ENCODE measurements at regions not wholly inside any gene's neighbourhood (a gene's known extent, or its start where the extent isn't known, plus 50 kb on each side); places are given as distances from the start of the nearest gene placed in this dataset.

GRCh38 chr5:1936901-1937300 is 54.2 kb upstream of the IRX4 start:
- peaks cover 0 to 5% (median 0%) of the 10 kb centered on the region in 4 experiments for H3K4me1 ChIP-seq (ENCODE audit: control extremely low read depth in 1 of 4, control insufficient read depth in 4 of 4, insufficient read depth in 4 of 4, low read length in 3 of 4)
- H3K4me3 ChIP-seq (ENCODE audit: control insufficient read depth in 1 of 7, extremely low read depth in 1 of 7, insufficient read depth in 4 of 7, low read depth in 2 of 7, low read length in 6 of 7): no peak overlapping the region
- H3K27ac ChIP-seq (ENCODE audit: insufficient read depth in 1 of 2, low read depth in 1 of 2, low read length in 2 of 2, poor library complexity in 1 of 2, severe bottlenecking in 2 of 2): no peak overlapping the region
- peaks cover 0 to 7% (median 5%) of the 10 kb centered on the region in 5 experiments for H3K9me3 ChIP-seq (ENCODE audit: control extremely low read depth in 1 of 5, control insufficient read depth in 4 of 5, insufficient read depth in 2 of 5, low read depth in 1 of 5, low read length in 4 of 5)
- WGBS (ENCODE audit: insufficient coverage): 97% methylated on average over 3 of the region's 5 CpGs
- H3K36me3 ChIP-seq (ENCODE audit: control insufficient read depth in 4 of 4, insufficient read depth in 4 of 4, low read length in 3 of 4): no peaks in the 10 kb centered on the region
- no peak for DNase-seq
- ChIA-PET POLR2A (no interaction called here), CTCF (no interaction called here)
- H3K27me3 ChIP-seq (replicated peaks in 2 of 5; ENCODE audit: control insufficient read depth in 4 of 5, insufficient read depth in 5 of 5, low read length in 4 of 5): peaks cover 2 to 30% (median 21%) of the 10 kb centered on the region in 5 experiments

- ChIA-PET POLR2A (no interaction called here), CTCF (no interaction called here)
- DNase-seq: no peak
- H3K36me3 ChIP-seq (ENCODE audit: control insufficient read depth in 4 of 4, insufficient read depth in 4 of 4, low read length in 3 of 4): no peaks in the 10 kb centered on the region
- H3K4me3 ChIP-seq (ENCODE audit: control insufficient read depth in 1 of 7, extremely low read depth in 1 of 7, insufficient read depth in 4 of 7, low read depth in 2 of 7, low read length in 6 of 7): no peak overlapping the region
- H3K9me3 ChIP-seq (ENCODE audit: control extremely low read depth in 1 of 5, control insufficient read depth in 4 of 5, insufficient read depth in 2 of 5, low read depth in 1 of 5, low read length in 4 of 5): peaks cover 0 to 7% (median 5%) of the 10 kb centered on the region in 5 experiments
- H3K27ac ChIP-seq (ENCODE audit: insufficient read depth in 1 of 2, low read depth in 1 of 2, low read length in 2 of 2, poor library complexity in 1 of 2, severe bottlenecking in 2 of 2): no peak overlapping the region
- peaks cover 2 to 35% (median 24%) of the 10 kb centered on the region in 5 experiments for H3K27me3 ChIP-seq (replicated peaks in 2 of 5; ENCODE audit: control insufficient read depth in 4 of 5, insufficient read depth in 5 of 5, low read length in 4 of 5)
- peaks cover 0 to 10% (median 2%) of the 10 kb centered on the region in 4 experiments for H3K4me1 ChIP-seq (ENCODE audit: control extremely low read depth in 1 of 4, control insufficient read depth in 4 of 4, insufficient read depth in 4 of 4, low read length in 3 of 4)
- 89% methylated on average over 4 of the region's 4 CpGs for WGBS (ENCODE audit: insufficient coverage)
Observed at GRCh38 chr5:1936413-1936812, 53.7 kb upstream of the IRX4 start.

GRCh38 chr5:1934801-1935429 is 52.2 kb upstream of the IRX4 start:
- WGBS (ENCODE audit: insufficient coverage): 93% methylated on average over 17 of the region's 20 CpGs
- H3K27me3 ChIP-seq (replicated peaks in 2 of 5; ENCODE audit: control insufficient read depth in 4 of 5, insufficient read depth in 5 of 5, low read length in 4 of 5): peaks cover 2 to 50% (median 24%) of the 10 kb centered on the region in 5 experiments
- no peak overlapping the region for H3K27ac ChIP-seq (ENCODE audit: insufficient read depth in 1 of 2, low read depth in 1 of 2, low read length in 2 of 2, poor library complexity in 1 of 2, severe bottlenecking in 2 of 2)
- H3K4me3 ChIP-seq (ENCODE audit: control insufficient read depth in 1 of 7, extremely low read depth in 1 of 7, insufficient read depth in 4 of 7, low read depth in 2 of 7, low read length in 6 of 7): no peak overlapping the region
- ChIA-PET POLR2A (no interaction called here), CTCF (no interaction called here)
- H3K9me3 ChIP-seq (ENCODE audit: control extremely low read depth in 1 of 5, control insufficient read depth in 4 of 5, insufficient read depth in 2 of 5, low read depth in 1 of 5, low read length in 4 of 5): peaks cover 0 to 7% (median 5%) of the 10 kb centered on the region in 5 experiments
- H3K4me1 ChIP-seq (ENCODE audit: control extremely low read depth in 1 of 4, control insufficient read depth in 4 of 4, insufficient read depth in 4 of 4, low read length in 3 of 4): peaks cover 0 to 24% (median 8%) of the 10 kb centered on the region in 4 experiments
- DNase-seq: no peak
- H3K36me3 ChIP-seq (ENCODE audit: control insufficient read depth in 4 of 4, insufficient read depth in 4 of 4, low read length in 3 of 4): no peaks in the 10 kb centered on the region

GRCh38 chr5:1934056-1934394 is 51.3 kb upstream of the IRX4 start:
- Histone ChIP-seq H3K27ac (ENCODE audit: insufficient read depth in 1 of 2, low read depth in 1 of 2, low read length in 2 of 2, poor library complexity in 1 of 2, severe bottlenecking in 2 of 2) (no peak overlapping the region), H3K4me3 (ENCODE audit: control insufficient read depth in 1 of 7, extremely low read depth in 1 of 7, insufficient read depth in 4 of 7, low read depth in 2 of 7, low read length in 6 of 7) (no peak overlapping the region), H3K9me3 (ENCODE audit: control extremely low read depth in 1 of 5, control insufficient read depth in 4 of 5, insufficient read depth in 2 of 5, low read depth in 1 of 5, low read length in 4 of 5) (peaks cover 0 to 7% (median 5%) of the 10 kb centered on the region in 5 experiments), H3K36me3 (ENCODE audit: control insufficient read depth in 4 of 4, insufficient read depth in 4 of 4, low read length in 3 of 4) (no peaks in the 10 kb centered on the region), H3K4me1 (ENCODE audit: control extremely low read depth in 1 of 4, control insufficient read depth in 4 of 4, insufficient read depth in 4 of 4, low read length in 3 of 4) (peaks cover 0 to 25% (median 8%) of the 10 kb centered on the region in 4 experiments), H3K27me3 (replicated peaks in 2 of 5; ENCODE audit: control insufficient read depth in 4 of 5, insufficient read depth in 5 of 5, low read length in 4 of 5) (peaks cover 2 to 59% (median 22%) of the 10 kb centered on the region in 5 experiments)
- 93% methylated on average over 9 of the region's 9 CpGs for WGBS (ENCODE audit: insufficient coverage)
- CTCF ChIA-PET: no interaction called here
- POLR2A ChIA-PET: no interaction called here
- no peak for DNase-seq

GRCh38 chr5:1933364-1934055 is 50.8 kb upstream of the IRX4 start:
- H3K4me3 ChIP-seq (ENCODE audit: control insufficient read depth in 1 of 7, extremely low read depth in 1 of 7, insufficient read depth in 4 of 7, low read depth in 2 of 7, low read length in 6 of 7): no peak overlapping the region
- peaks cover 4 to 60% (median 20%) of the 10 kb centered on the region in 5 experiments for H3K27me3 ChIP-seq (replicated peaks in 2 of 5; ENCODE audit: control insufficient read depth in 4 of 5, insufficient read depth in 5 of 5, low read length in 4 of 5)
- 92% methylated on average over 12 of the region's 14 CpGs for WGBS (ENCODE audit: insufficient coverage)
- DNase-seq: no peak
- no peak overlapping the region for H3K27ac ChIP-seq (ENCODE audit: insufficient read depth in 1 of 2, low read depth in 1 of 2, low read length in 2 of 2, poor library complexity in 1 of 2, severe bottlenecking in 2 of 2)
- ChIA-PET CTCF (no interaction called here), POLR2A (no interaction called here)
- no peaks in the 10 kb centered on the region for H3K36me3 ChIP-seq (ENCODE audit: control insufficient read depth in 4 of 4, insufficient read depth in 4 of 4, low read length in 3 of 4)
- H3K9me3 ChIP-seq (ENCODE audit: control extremely low read depth in 1 of 5, control insufficient read depth in 4 of 5, insufficient read depth in 2 of 5, low read depth in 1 of 5, low read length in 4 of 5): peaks cover 0 to 7% (median 5%) of the 10 kb centered on the region in 5 experiments
- H3K4me1 ChIP-seq (ENCODE audit: control extremely low read depth in 1 of 4, control insufficient read depth in 4 of 4, insufficient read depth in 4 of 4, low read length in 3 of 4): peaks cover 0 to 25% (median 8%) of the 10 kb centered on the region in 4 experiments
